ENCODE measurements at regions not wholly inside any gene's neighbourhood (a gene's known extent, or its start where the extent isn't known, plus 50 kb on each side); places are given as distances from the start of the nearest gene placed in this dataset.

DNA sequence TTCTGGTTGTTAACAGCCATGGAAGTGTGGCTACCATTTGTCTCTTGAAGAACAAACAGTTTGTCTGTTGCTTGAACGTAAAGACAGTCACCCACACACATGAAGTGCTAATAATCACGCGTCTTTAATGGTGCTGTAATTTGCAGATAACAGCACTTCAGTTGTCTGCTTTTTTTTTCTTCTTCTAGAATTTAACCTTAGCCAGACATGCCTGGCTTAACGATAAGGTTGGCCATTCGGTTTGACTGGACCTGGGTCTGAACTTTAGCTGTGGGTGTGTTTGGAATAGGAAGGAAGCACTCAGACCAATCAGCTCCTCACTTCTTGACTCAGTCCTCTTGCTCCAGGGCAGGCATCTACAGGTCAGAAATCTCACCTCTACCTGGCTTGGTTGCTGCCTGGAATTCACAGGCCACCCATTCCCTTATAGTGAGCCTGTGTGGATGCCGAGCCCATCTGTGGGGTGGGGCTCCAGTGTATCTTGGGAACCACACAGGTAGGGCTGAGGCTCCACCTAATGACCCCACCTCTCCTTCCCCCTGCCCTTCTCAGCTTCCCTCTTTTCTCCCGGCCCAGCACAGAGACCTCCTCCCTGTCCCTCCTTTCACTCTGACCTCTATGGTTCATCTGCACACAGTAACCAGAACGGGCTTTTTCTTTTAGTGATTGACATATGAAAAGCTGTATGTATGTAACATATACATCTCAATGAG lies 246.4 kb upstream of the PWP1 start:
- no peak for TF ChIP-seq ZNF384 (IDR thresholded peaks at IDR 0.05)
- no peak for TF ChIP-seq FOXM1 (IDR thresholded peaks at IDR 0.05; ENCODE audit: borderline replicate concordance)
- no peak for TF ChIP-seq TARDBP (IDR thresholded peaks at IDR 0.05)
- no peak for TF ChIP-seq FOXA1 (IDR thresholded peaks at IDR 0.05)
- no peak for TF ChIP-seq BHLHE40 (IDR thresholded peaks at IDR 0.05; ENCODE audit: borderline replicate concordance)
- TF ChIP-seq SP1 (IDR thresholded peaks at IDR 0.05): no peak
- no peak for TF ChIP-seq FOXK2 (IDR thresholded peaks at IDR 0.05)
- TF ChIP-seq CTBP1 (IDR thresholded peaks at IDR 0.05; ENCODE audit: borderline replicate concordance): no peak
- TF ChIP-seq SUZ12 (IDR thresholded peaks at IDR 0.05): no peak
- TF ChIP-seq L3MBTL2 (conservative IDR thresholded peaks at IDR 0.05): no peak
- no peak for TF ChIP-seq NFRKB (IDR thresholded peaks at IDR 0.05)
- no peak for TF ChIP-seq LEF1 (IDR thresholded peaks at IDR 0.05; ENCODE audit: borderline replicate concordance)
- no peak for TF ChIP-seq HDGF (IDR thresholded peaks at IDR 0.05; ENCODE audit: borderline replicate concordance)
- TF ChIP-seq, protein P1, sequence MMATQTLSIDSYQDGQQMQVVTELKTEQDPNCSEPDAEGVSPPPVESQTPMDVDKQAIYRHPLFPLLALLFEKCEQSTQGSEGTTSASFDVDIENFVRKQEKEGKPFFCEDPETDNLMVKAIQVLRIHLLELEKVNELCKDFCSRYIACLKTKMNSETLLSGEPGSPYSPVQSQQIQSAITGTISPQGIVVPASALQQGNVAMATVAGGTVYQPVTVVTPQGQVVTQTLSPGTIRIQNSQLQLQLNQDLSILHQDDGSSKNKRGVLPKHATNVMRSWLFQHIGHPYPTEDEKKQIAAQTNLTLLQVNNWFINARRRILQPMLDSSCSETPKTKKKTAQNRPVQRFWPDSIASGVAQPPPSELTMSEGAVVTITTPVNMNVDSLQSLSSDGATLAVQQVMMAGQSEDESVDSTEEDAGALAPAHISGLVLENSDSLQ (IDR thresholded peaks at IDR 0.05): no peak
- TF ChIP-seq ELF4 (IDR thresholded peaks at IDR 0.05): no peak
- TF ChIP-seq ARNT (IDR thresholded peaks at IDR 0.05): no peak
- no peak for DNase-seq (ENCODE audit: extremely low spot score)
- CTCF ChIA-PET: interaction anchor here (0.8 kb wide), 1 partner anchor 334 kb away, joined by 5 read pairs; no protein-coding TSS in a partner anchor
- POLR2A ChIA-PET: no interaction called here

DNA sequence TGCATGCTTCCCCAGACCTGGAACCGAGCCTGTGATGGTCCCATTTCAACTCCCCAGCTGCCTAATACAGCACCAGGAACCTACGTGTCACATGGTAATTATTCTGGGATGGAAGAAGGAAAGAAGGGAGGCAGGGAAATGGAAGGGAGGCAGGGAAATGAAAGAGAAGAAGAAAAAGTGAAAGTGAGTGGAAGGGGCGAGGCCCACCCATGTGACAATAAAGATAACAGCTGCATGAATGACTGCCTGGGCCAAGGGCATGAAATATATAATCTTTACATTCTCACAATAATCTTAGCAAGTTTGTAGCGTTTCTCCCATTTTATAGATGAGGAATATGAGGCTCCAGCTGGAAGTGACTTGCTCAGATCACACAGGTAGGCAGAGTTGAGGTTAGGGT lies 245.0 kb upstream of the PWP1 start:
- CTCF ChIA-PET: no interaction called here
- no peak for TF ChIP-seq FOXM1 (IDR thresholded peaks at IDR 0.05; ENCODE audit: borderline replicate concordance)
- TF ChIP-seq SUZ12 (IDR thresholded peaks at IDR 0.05): no peak
- TF ChIP-seq HDGF (IDR thresholded peaks at IDR 0.05; ENCODE audit: borderline replicate concordance): no peak
- TF ChIP-seq FOXK2 (IDR thresholded peaks at IDR 0.05): no peak
- TF ChIP-seq TARDBP (IDR thresholded peaks at IDR 0.05): no peak
- TF ChIP-seq ARNT (IDR thresholded peaks at IDR 0.05): no peak
- no peak for TF ChIP-seq BHLHE40 (IDR thresholded peaks at IDR 0.05; ENCODE audit: borderline replicate concordance)
- POLR2A ChIA-PET: no interaction called here
- DNase-seq (ENCODE audit: extremely low spot score): no peak

GRCh38 chr12:107441665-107442300 lies 243.8 kb upstream of the PWP1 start:
- POLR2A ChIA-PET: no interaction called here
- no peak for TF ChIP-seq HDGF (IDR thresholded peaks at IDR 0.05; ENCODE audit: borderline replicate concordance)
- TF ChIP-seq TARDBP (IDR thresholded peaks at IDR 0.05): no peak
- TF ChIP-seq L3MBTL2 (conservative IDR thresholded peaks at IDR 0.05): no peak
- TF ChIP-seq FOXM1 (IDR thresholded peaks at IDR 0.05; ENCODE audit: borderline replicate concordance): no peak
- no peak for TF ChIP-seq CTBP1 (IDR thresholded peaks at IDR 0.05; ENCODE audit: borderline replicate concordance)
- TF ChIP-seq, protein P1 (IDR thresholded peaks at IDR 0.05): no peak
- TF ChIP-seq FOXK2 (IDR thresholded peaks at IDR 0.05): no peak
- no peak for TF ChIP-seq FOXA1 (IDR thresholded peaks at IDR 0.05)
- no peak for TF ChIP-seq SUZ12 (IDR thresholded peaks at IDR 0.05)
- no peak for TF ChIP-seq ARNT (IDR thresholded peaks at IDR 0.05)
- no peak for TF ChIP-seq ELF4 (IDR thresholded peaks at IDR 0.05)
- CTCF ChIA-PET: no interaction called here
- no peak for DNase-seq (ENCODE audit: extremely low spot score)

GRCh38 chr12:107442326-107442987 lies 243.1 kb upstream of the PWP1 start:
- no peak for TF ChIP-seq ARNT (IDR thresholded peaks at IDR 0.05)
- POLR2A ChIA-PET: no interaction called here
- no peak for DNase-seq (ENCODE audit: extremely low spot score)
- CTCF ChIA-PET: no interaction called here

DNA sequence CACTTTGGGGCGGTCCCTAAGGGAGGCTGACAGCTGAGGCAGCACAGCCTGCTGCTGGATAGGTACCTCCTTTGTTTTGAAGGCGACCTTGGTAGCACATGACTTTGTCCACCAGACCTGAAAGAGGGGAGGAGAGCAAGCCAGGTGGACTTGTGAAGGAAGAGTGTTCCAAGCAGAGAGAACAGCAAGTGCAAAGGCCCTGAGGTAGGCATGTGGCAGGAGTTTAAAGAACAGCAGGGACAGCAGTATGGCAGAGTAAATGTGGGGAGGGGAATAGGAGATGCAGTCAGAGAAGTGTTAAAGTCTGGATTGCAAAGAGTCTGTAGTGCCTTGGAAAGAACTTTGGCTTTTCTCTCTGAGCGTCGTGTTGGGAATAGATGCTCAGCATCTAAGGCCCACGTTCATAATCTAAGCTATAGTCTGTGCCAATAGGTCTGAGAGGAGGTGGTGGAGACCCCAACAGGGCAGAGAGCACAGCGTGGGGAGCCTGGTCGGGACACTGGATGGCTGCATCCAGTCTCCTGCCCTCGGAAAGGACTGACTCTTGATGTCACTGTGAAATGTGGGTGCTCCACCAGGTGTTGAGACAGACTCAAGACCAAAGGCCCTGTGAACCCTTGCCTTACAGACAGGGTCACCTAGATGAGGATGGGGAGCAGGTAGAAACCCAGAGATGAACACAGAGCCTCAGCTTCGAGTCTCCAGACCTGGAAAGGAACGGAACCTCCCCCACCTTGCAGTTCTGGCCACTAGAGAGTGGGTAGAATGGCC lies 242.1 kb upstream of the PWP1 start:
- ChIA-PET POLR2A (no interaction called here), CTCF (interaction anchor here (0.5 kb wide), 1 partner anchor 312 kb away, joined by 3 read pairs; no protein-coding TSS in a partner anchor)
- DNase-seq (ENCODE audit: extremely low spot score): no peak
- TF ChIP-seq SUZ12 (IDR thresholded peaks at IDR 0.05) (no peak), CTBP1 (IDR thresholded peaks at IDR 0.05; ENCODE audit: borderline replicate concordance) (no peak), L3MBTL2 (conservative IDR thresholded peaks at IDR 0.05) (no peak), HDGF (IDR thresholded peaks at IDR 0.05; ENCODE audit: borderline replicate concordance) (no peak), BHLHE40 (IDR thresholded peaks at IDR 0.05; ENCODE audit: borderline replicate concordance) (no peak), ARNT (IDR thresholded peaks at IDR 0.05) (no peak), SP1 (IDR thresholded peaks at IDR 0.05) (no peak), FOXM1 (IDR thresholded peaks at IDR 0.05; ENCODE audit: borderline replicate concordance) (no peak), TARDBP (IDR thresholded peaks at IDR 0.05) (no peak), NFRKB (IDR thresholded peaks at IDR 0.05) (no peak), ELF4 (IDR thresholded peaks at IDR 0.05) (no peak), FOXA1 (IDR thresholded peaks at IDR 0.05) (no peak), ZNF384 (IDR thresholded peaks at IDR 0.05) (no peak)

DNA sequence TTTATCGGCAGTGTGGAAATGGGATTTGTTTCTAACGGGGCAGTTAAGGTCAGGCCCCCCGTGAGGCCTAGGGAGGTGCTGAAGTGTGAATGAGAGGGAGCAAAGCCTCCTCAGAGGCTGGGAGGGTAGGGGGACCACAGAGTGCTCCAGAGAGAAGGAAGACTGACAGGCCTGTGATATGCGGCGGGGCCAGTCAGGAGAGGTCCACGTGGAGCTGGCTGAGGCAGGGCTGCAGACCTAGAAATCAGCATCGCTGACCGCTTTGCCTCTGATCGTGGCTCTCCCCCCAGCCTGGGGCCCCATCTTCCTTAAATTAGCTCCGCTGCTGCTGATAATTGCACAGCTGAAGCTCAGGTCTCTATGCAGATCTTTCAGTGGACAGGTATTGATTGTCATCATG lies 240.8 kb upstream of the PWP1 start:
- CTCF ChIA-PET: no interaction called here
- DNase-seq (ENCODE audit: extremely low spot score): no peak
- no peak for TF ChIP-seq FOXM1 (IDR thresholded peaks at IDR 0.05; ENCODE audit: borderline replicate concordance)
- TF ChIP-seq HDGF (IDR thresholded peaks at IDR 0.05; ENCODE audit: borderline replicate concordance): no peak
- TF ChIP-seq SP1 (IDR thresholded peaks at IDR 0.05): no peak
- TF ChIP-seq NFRKB (IDR thresholded peaks at IDR 0.05): no peak
- POLR2A ChIA-PET: no interaction called here
